Uterus (tissue), 3 donors: ENCODE measurements at regions not wholly inside any gene's neighbourhood (a gene's known extent, or its start where the extent isn't known, plus 50 kb on each side); places are given as distances from the start of the nearest gene placed in this dataset.
A peak's percentile ranks its signal among the peaks of the same experiment; 100 is the strongest.

ENCODE experiments used
- DNase-seq, 2 donors: peaks; one replicate each; pipeline ENCODE4 v3.0.0-alpha.2; 2019 to 2020
- H3K27ac ChIP-seq, 2 donors: fragments of 200-600 bp; sonication (generic); 1 replicate in 1 of 2; 2 replicates in 1 of 2; pipeline ENCODE4 v1.5.1; 2016 to 2018
- H3K27me3 ChIP-seq, 2 donors: fragments of 200-600 bp; sonication (generic); one replicate each; pipeline ENCODE4 v1.5.1; 2018 to 2019; ENCODE audit warnings: control low read depth in 1 of 2
- H3K36me3 ChIP-seq, 2 donors: fragments of 200-600 bp; sonication (generic); one replicate each; pipeline ENCODE4 v1.5.1; 2019; ENCODE audit warnings: control low read depth in 1 of 2
- H3K4me1 ChIP-seq, 2 donors: fragments of 200-600 bp; sonication (generic); one replicate each; pipeline ENCODE4 v1.5.1; 2018 to 2019; ENCODE audit warnings: control low read depth in 1 of 2
- H3K4me3 ChIP-seq, 2 donors: fragments of 200-600 bp; sonication (generic); 1 replicate in 1 of 2; 2 replicates in 1 of 2; pipeline ENCODE4 v1.5.1; 2018 to 2019; ENCODE audit warnings: mild to moderate bottlenecking in 1 of 2
- H3K9me3 ChIP-seq, 2 donors: fragments of 200-600 bp; sonication (generic); one replicate each; pipeline ENCODE4 v1.5.1; 2019; ENCODE audit warnings: control low read depth in 1 of 2
- CTCF ChIP-seq, 4 experiments: fragments of 200-600 bp in 2 of 4; fragments of 450-650 bp in 2 of 4; sonication (generic) in 2 of 4; IDR thresholded peaks; one replicate each; pipeline ENCODE4 v1.5.1; 2016 to 2019; ENCODE audit warnings: antibody characterized with exemption in 4 of 4, mild to moderate bottlenecking in 2 of 4, moderate library complexity in 1 of 4
- POLR2A ChIP-seq, 2 donors: fragments of 450-650 bp; IDR thresholded peaks; one replicate each; pipeline ENCODE4 v1.6.1; 2016; ENCODE audit warnings: antibody characterized with exemption in 2 of 2, mild to moderate bottlenecking in 1 of 2, moderate library complexity in 1 of 2
- intact Hi-C: fragments of 100-400 bp; cut with DNase I; formaldehyde crosslinking; loops from one replicate; pipeline ENCODE4 v1.15.1; 2023; ENCODE audit warnings: low total_unique reads
- donor health status: DM: yes; HTN: yes; CAD: no.

GRCh38 chr12:19752712-19753111, 313.4 kb downstream of the AEBP2 start:
- intact Hi-C loops: no loop called here

GRCh38 chr12:19755136-19755535, 315.8 kb downstream of the AEBP2 start:
- intact Hi-C loops: no loop called here
- H3K27ac ChIP-seq: no peak overlapping the region
- DNase-seq: no peak
- no peak for TF ChIP-seq POLR2A (IDR thresholded peaks at IDR 0.05)
- H3K4me1 ChIP-seq: no peaks in the 10 kb centered on the region
- no peaks in the 10 kb centered on the region for H3K36me3 ChIP-seq
- no peak overlapping the region for H3K4me3 ChIP-seq
- no peaks in the 10 kb centered on the region for H3K27me3 ChIP-seq
- no peaks in the 10 kb centered on the region for H3K9me3 ChIP-seq

More at GRCh38 chr12:19752712-19753111, 313.4 kb downstream of the AEBP2 start:
- no peak for TF ChIP-seq CTCF (IDR thresholded peaks at IDR 0.05)
- no peak for TF ChIP-seq POLR2A (IDR thresholded peaks at IDR 0.05)
- H3K36me3 ChIP-seq: no peaks in the 10 kb centered on the region
- no peaks in the 10 kb centered on the region for H3K27me3 ChIP-seq
- H3K9me3 ChIP-seq: no peaks in the 10 kb centered on the region
- no peak overlapping the region for H3K27ac ChIP-seq
- no peaks in the 10 kb centered on the region for H3K4me1 ChIP-seq
- no peak for DNase-seq
- H3K4me3 ChIP-seq: no peak overlapping the region

- intact Hi-C loops: no loop called here
- no peaks in the 10 kb centered on the region for H3K36me3 ChIP-seq
- DNase-seq: no peak
Observed at GRCh38 chr12:19757317-19757877, 318.1 kb downstream of the AEBP2 start.

GRCh38 chr12:19759227-19759626, 319.9 kb downstream of the AEBP2 start:
- no peaks in the 10 kb centered on the region for H3K9me3 ChIP-seq
- no peak overlapping the region for H3K4me3 ChIP-seq
- intact Hi-C loops: no loop called here
- TF ChIP-seq CTCF (IDR thresholded peaks at IDR 0.05) (no peak), POLR2A (IDR thresholded peaks at IDR 0.05) (no peak)
- H3K27me3 ChIP-seq: no peaks in the 10 kb centered on the region
- no peaks in the 10 kb centered on the region for H3K4me1 ChIP-seq
- H3K36me3 ChIP-seq: no peaks in the 10 kb centered on the region
- DNase-seq: no peak
- H3K27ac ChIP-seq: no peak overlapping the region

More at GRCh38 chr12:19757317-19757877, 318.1 kb downstream of the AEBP2 start:
- Histone ChIP-seq H3K4me1 (no peaks in the 10 kb centered on the region), H3K27ac (no peak overlapping the region), H3K4me3 (no peak overlapping the region), H3K27me3 (no peaks in the 10 kb centered on the region), H3K9me3 (no peaks in the 10 kb centered on the region)
- TF ChIP-seq POLR2A (IDR thresholded peaks at IDR 0.05) (no peak), CTCF (IDR thresholded peaks at IDR 0.05) (peak; percentile 46 to 63 (median 56))

GRCh38 chr12:19760611-19761010, 321.3 kb downstream of the AEBP2 start:
- intact Hi-C loops: no loop called here
- Histone ChIP-seq H3K27ac (no peak overlapping the region), H3K4me3 (no peak overlapping the region), H3K27me3 (no peaks in the 10 kb centered on the region), H3K9me3 (no peaks in the 10 kb centered on the region), H3K4me1 (no peaks in the 10 kb centered on the region), H3K36me3 (no peaks in the 10 kb centered on the region)
- no peak for DNase-seq
- no peak for TF ChIP-seq POLR2A (IDR thresholded peaks at IDR 0.05)
- no peak for TF ChIP-seq CTCF (IDR thresholded peaks at IDR 0.05)

- Histone ChIP-seq H3K36me3 (no peaks in the 10 kb centered on the region), H3K9me3 (no peaks in the 10 kb centered on the region), H3K27ac (no peak overlapping the region), H3K27me3 (no peaks in the 10 kb centered on the region), H3K4me3 (no peak overlapping the region), H3K4me1 (no peaks in the 10 kb centered on the region)
- DNase-seq: no peak
- intact Hi-C loops: no loop called here
- TF ChIP-seq CTCF (IDR thresholded peaks at IDR 0.05) (no peak), POLR2A (IDR thresholded peaks at IDR 0.05) (no peak)
Observed at GRCh38 chr12:19761463-19761862, 322.2 kb downstream of the AEBP2 start.
